NCI-H146 treated with DMSO at 0.1 percent for 48 hours (cell line): ENCODE measurements at regions not wholly inside any gene's neighbourhood (a gene's known extent, or its start where the extent isn't known, plus 50 kb on each side); places are given as distances from the start of the nearest gene placed in this dataset.
"Not testable (repeated sequence)": the region's sequence is repeated elsewhere in the genome, so short reads cannot be mapped to it uniquely, and the experiment has no call there.

ENCODE experiments used
- DNase-seq: peaks from one replicate; lab custom pipeline; 2025; ENCODE audit not compliant: unreplicated experiment; lab: John Stamatoyannopoulos, UW

DNA sequence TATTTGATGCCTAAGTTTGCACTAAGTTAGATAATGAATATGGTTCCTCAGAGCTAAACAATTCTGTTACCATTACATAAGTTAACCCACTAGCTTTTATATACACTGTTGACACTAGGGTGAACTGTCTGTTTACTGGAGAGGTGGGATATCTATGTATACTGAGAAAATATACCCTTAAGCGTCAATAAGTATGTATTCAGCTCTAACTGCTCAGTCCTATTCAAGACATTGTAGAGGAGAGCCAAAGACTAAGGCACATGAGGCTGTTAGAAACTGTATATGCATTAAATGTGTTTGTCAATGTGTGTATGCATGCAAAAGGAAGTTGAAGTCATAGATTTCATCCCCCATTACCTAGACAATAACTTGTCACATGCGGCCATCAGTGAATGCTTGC is 710.0 kb downstream of the TDRD15 start:
- no peak for DNase-seq

DNA sequence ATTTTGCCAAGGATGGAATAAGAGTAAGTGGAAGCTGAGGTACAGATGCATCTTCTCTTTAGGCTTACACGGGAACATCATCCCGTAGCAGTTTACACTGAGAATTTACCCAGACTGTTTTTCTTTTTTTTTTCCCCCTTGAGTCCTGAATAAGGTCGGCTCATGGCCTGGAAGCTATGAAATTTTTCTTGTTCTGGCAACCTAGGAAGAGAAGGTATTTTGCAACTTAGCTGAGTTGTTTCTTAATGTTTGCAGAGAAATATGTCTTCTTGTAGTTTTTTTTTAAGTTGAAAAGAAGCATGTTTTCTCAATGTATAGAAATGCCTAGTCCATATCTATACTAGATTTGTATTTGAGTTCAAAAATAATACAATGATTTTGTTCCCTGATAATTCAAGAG is 712.5 kb downstream of the TDRD15 start:
- DNase-seq = no peak

DNA sequence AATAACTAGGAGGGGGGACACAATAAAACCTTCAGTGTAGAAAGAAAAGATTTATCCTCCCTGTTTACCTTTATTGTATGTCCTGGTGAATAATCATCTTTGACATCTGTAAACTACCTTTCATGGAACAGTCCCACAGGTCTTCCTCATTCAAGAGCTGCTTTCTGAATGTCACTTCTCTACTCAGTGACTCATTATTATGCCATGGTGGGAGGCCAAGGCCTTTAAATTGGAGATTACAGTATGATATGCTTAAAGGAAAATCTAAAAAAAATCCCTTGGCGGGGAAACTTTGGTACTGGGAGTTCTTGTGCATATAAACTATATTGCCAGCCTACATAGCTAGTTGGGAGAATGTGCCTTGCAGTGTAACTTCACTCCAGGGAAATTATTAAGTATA is 713.0 kb downstream of the TDRD15 start:
- no peak for DNase-seq

DNA sequence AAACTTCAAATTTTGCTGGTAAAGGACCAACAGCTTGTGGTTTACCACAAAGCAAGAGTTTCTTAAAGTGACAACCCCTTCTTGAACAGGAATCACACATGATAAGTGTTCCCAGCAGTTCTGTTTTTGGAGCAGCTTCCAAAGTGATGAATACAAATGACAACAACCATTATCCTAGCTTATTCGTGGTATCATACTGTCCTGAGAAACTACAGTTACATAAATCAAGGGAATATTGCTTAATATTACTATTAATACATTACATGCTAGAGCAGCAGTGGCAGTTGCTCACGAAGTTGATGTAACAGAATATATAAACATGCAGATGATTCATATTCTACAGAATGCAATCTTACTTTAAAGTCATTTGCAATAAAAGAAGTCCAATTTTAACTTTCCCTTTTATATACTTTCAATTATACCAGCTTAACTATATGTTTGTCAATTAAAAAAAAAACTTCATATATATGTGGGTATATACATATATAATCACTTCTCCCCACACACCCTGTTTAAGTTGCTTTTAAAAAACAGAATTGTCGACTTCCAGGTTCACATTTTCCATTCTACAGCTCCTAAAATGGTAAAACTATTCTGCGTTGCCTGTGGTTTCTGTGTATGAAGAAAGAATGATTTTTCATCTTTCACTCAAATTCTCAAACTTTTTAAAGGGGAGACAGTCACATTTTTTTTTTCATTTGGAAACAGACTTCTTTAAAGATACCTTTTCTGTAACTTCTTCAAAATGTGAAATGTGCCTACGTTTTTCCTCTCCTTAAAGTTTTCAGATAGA is 713.6 kb downstream of the TDRD15 start:
- no peak for DNase-seq

DNA sequence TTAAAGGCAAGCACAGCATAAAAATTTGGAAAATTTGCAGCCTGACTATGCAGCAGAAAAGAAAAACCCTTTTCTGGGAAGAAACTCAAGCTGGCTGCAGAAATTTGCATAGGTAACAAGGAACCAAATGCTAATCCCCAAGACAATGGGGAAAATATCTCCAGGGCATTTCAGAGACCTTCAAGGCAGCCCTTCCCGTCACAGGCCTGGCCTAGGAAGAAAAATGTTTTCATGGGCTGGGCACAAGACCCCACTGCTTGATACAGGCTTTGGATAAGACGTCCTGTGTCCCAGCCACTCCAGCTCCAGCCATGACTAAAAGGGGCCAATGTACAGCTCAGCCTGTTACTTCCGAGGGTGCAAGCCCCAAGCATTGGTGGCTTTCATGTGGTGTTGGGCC is 717.6 kb downstream of the TDRD15 start:
- no peak for DNase-seq

DNA sequence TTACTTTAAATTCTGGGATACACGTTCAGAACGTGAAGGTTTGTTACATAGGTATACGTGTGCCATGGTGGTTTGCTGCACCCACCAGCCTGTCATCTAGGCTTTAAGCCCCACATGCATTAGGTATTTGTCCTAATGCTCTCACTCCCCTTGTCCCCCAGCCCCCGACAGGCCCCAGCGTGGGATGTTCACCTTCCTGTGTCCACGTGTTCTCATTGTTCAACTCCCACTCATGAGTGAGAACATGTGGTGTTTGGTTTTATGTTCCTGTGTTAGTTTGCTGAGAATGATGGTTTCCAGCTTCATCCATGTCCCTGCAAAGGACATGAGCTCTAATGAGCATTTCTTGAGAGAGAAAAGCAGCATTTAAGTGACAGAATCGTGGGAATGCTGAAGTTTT is 726.6 kb downstream of the TDRD15 start:
- DNase-seq = not testable (repeated sequence)

DNA sequence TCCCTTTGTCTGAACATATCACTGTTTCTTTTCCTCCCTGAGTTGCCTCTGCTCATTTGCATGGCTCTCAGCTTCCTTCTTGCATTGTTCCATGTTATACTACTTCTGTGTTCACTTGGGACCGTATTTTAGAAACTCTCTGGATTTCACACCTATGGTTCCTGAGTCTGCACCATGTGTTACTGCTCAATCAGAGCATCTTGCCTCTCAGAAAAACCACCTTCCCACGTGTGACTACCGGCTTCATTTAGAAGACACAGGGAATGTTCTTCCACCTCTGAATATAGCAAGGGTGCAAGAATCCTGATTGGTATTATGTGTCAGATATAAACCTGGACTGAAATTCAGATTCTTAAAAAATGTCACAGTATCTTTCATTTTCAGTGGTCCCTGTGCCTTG is 731.2 kb downstream of the TDRD15 start:
- no peak for DNase-seq

DNA sequence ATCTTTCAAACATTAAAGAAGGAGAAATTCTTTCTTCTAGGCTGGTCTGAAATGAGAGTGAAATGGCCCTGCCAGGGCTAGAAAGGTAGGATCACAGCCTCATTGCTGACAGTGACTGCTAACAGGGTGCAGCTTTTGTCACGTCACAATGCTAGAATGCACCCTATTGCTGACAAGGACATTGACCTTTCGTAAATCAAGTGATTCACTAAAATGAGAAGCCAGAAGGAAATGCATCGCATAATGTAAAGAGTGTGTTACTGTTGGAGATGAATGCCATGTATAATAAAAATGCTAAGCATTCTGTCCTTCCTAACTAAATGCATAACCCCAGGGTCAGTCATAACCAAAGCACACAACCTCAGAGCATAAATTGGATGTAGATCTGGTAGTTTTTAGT is 732.9 kb downstream of the TDRD15 start:
- no peak for DNase-seq

DNA sequence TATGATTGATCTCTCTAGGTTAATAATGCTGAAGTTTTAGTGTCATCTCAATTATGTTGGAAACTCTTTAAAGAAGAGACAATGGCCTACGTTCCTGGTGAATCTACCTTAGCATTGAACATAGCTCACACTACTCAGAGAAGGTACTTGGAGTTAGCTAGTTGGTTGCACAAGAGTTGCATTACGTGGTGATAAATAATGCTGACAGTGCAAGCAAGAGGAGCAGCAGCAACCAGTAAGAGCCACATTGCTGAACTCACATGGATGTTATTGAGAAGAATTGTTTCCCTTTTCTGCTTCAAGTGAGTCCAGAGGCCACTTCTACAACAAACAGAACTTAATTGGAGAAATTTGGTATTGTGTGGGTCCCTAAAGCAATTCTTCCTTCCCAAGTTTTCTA is 737.1 kb downstream of the TDRD15 start:
- no peak for DNase-seq

DNA sequence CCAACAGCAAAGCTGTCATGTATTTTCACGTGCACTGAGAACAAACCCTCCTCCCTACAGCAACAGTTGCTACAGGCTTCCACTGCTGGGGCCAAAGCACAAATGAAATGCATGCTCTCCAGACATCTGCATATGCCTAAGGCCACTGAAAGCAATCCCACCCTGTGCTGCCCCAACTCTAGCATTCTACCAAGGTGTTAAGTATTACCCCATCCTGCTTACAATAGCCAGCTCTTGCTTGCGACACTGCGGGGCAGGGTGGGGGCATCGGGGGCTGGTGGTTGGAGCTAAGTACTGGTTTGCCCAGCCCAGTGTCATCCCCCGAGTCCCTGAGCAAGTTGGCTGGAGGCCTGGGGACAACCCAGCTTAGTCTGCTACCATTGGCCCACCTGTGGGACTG is 742.5 kb downstream of the TDRD15 start:
- no peak for DNase-seq

DNA sequence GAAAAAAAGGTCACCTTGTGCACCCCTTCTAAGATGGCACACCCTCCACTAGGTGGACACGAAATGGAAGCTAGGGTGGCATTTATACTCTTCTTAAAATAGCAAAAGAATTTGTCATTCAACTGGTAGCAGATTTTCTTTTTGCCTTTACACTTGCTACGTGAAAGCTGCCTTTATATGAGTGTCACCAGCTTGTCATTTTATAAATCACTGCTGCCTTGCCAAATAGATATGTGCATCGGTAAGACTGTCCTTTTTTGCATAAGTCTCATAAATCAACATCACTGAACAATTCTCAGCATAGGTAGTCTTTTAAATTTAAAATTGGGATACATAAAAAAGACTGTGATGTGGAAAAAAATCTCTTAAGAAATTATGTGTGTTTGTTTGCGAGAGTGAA is 764.1 kb downstream of the TDRD15 start:
- no peak for DNase-seq

DNA sequence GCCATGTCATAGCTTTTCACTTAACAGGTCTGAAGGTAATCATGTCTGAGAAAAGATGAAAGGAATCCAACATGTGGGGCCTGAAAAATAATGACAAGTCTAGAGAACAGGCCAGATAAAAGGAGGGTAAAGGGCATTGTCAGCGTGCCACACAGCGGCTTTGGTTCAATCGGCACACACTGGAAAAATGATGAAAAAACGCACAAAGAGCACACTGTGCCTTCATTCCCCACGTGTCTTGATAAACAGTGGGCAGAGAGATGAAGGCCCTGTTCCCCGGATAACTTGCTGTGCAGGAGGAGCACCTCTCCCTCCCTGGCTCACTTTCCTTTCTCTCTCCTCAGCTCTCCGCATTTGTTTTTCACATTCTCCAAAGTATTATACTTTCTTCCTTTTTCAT is 766.3 kb downstream of the TDRD15 start:
- no peak for DNase-seq

DNA sequence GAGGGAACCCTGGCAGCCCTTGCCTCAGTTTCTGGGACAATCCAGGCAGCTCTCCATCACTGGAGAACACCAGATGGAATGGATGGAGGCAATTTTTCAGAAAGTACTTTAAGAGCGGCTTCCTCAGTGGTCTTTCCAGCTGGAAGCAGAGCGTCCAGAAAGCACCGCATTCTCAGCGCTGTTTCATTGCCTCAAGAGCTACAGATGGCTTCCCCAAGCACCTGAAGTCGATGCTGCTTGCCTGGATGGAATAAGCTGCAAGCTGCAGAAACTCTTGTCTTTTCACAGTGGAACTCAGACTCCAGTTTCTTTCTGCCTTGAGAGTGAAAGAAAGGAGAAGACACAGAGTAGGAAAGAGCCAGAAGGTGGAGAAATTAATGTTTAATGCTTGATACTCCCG is 766.9 kb downstream of the TDRD15 start:
- DNase-seq = no peak

DNA sequence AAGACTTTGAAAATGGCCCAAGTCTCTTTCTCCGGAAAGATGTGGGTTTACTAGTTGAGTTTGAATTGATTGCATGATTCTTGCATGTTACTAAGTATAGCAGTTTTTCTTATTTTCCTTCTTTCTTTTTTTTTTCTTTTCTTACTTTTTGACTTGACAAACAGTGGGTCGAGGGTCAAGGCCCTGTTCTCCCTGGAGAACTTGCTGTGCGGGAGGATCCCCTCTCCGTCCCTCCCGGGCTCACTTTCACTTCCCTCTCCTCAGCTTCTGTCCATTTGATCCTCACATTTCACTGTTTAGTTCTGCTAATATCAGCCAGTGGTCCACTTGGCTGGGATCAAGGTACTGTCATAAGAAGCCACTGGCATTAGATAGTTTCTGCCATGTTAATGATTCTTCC is 767.4 kb downstream of the TDRD15 start:
- DNase-seq = no peak

DNA sequence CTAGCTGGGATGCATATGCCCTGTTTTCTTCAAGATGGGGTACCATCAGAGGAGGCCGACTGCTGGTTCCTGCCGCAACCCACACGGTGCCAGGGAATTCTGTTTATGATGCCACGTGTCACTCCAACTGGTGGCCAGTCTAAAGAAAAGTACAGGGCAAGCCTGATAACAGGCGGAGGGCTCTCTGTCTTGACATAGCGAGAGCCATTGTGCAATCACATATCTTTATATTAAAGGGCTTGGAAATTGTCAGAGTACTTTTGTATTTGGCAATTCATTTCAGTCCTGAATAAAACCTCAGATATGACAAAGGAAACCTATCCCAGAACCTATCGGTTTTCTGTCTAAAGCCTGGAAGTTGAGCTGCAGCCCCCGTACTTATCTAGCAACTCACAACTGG is 768.4 kb downstream of the TDRD15 start:
- no peak for DNase-seq

DNA sequence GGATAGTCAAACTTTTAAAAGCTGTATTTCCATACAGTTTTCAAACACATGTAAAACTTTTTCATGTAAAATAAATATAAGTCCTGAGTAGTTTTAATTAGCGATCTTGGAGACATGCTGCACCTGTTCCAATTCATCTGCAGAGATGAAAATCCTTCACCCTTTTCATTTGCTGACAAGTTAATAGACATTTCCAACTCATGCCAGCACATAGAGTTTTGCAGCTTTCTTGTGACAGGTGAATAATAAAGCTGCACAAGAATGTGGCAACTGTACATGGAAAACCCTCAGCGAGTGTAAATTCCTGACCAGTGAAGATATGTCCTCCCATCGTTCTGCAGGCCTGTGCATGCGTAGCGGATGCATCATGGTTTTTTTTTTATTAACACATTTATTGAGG is 771.4 kb downstream of the TDRD15 start:
- DNase-seq = no peak

DNA sequence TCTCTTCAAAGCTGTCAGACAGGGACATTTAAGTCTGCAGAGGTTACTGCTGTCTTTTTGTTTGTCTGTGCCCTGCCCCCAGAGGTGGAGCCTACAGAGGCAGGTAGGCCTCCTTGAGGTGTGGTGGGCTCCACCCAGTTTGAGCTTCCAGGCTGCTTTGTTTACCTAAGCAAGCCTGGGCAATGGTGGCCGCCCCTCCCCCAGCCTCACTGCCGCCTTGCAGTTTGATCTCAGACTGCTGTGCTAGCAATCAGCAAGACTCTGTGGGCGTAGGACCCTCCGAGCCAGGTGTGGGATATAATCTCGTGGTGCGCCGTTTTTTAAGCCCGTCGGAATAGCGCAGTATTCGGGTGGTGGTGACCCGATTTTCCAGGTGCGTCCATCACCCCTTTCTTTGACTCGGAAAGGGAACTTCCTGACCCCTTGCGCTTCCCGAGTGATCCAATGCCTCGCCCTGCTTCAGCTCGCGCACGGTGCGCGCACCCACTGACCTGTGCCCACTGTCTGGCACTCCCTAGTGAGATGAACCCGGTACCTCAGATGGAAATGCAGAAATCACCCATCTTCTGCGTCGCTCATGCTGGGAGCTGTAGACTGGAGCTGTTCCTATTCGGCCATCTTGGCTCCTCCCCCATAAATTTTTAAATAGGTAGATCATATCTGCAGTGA is 785.1 kb downstream of the TDRD15 start:
- DNase-seq = not testable (repeated sequence)

DNA sequence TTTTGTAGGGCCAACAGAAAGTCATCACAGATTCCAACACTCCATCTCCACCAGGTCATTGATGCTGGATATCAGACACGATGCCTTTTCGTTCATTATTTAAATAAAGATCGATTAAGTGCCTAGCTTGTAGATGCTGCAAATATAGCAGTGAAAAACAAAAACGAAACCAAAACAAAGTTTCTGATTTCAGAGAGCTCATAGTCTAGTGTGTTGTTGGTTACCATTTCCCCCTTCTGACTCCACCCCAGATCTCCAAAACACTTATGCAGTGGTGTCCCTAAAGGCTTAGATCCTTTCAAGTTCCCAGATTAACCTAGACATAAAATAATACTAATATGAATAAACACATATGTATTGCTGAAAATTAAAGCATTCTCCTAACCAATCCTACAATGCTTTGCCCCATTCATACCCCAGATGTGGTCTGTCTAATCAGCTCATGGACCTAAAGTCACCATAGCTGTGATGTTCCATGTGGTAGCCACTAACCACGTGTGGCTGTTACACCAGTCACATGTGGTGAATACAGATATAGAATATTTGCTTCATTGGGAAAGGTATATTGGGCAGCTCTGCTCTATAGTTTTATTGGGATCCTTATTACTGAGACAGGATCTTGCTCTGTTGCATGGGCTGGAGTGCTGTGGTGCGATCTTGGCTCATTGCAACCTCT is 787.2 kb downstream of the TDRD15 start:
- no peak for DNase-seq

DNA sequence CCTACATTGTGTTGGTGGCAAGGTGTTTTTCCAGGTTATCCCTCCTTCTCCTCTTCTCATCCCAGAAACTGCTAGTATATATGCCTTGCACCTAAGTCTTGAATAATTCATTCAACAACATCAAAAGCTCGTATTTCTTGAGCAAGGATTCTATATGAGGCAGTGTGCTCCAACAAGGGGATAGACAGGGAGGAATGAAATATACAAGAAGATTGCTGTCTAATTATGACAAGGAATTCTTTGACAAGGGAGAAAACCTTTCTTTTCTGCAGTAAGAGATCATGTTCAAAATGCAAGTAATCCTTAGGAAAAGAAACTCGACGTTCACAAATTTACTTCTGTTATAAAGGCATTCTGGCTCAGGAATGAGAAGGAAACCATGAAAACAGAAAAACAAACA is 788.6 kb downstream of the TDRD15 start:
- no peak for DNase-seq

DNA sequence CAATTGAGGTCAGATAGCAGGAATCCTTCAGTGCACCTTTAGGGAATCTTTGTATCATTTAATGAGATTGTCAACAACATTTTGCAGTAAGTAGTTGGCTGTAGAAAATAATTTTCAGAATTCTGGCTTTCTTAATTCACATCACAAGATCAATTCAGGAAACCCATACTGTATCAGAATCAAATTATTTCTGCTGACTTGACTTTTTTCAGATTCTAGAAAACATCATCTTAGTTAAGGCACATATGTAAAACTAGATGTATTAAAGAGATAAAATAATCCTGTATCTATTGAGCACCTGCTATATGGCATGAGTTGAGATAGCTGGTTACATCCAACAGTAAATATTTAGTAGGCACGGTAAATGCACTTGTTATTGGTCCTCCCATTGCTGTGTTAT is 791.4 kb downstream of the TDRD15 start:
- DNase-seq = no peak

DNA sequence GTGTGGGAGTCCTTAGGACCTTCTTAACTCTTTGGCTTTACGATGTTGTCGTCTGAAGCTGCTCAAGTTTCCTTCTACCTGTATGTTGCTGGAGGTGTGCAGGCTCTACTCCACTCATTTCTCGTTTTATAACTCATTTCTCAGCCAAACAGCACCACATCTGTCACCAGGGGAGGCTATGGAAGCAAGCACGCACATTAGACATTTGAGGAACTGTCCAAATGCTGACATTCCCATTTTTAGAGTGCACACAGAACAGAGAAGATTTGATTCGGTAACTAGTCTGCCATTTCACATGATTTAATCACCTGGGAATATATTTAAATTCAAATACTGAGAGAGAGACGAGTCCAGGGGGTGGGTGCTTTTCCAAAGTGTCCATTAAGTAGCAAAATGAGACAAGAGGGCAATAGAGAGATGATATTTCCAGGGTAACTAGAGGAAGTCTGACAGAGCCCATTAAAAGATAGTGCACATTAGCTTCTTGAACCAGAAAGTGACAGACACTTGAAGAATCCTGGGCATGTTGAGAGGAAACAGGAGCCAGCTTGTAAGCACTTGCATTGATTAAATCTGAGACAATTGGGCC is 793.3 kb downstream of the TDRD15 start:
- DNase-seq = no peak

DNA sequence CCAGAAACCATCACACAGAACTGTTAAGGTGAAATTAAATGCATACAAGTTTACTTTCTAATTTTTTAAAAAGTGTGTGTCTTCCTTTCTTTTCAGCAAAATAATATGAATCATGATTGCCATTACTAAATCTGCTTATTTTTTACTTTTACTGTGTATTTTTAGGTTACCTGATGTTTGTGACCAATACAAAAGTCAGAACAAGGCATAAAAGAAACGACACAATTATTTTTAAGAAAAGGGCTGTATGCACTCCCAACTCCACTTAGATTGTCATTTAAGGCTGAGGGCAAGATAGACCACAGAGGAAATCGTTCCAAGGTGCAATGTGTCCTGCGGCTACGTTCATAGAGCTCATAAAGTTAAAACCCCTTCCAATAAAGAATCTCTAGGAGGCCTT is 797.0 kb downstream of the TDRD15 start:
- DNase-seq = no peak
